ENCODE measurements at regions not wholly inside any gene's neighbourhood (a gene's known extent, or its start where the extent isn't known, plus 50 kb on each side); places are given as distances from the start of the nearest gene placed in this dataset.

DNA sequence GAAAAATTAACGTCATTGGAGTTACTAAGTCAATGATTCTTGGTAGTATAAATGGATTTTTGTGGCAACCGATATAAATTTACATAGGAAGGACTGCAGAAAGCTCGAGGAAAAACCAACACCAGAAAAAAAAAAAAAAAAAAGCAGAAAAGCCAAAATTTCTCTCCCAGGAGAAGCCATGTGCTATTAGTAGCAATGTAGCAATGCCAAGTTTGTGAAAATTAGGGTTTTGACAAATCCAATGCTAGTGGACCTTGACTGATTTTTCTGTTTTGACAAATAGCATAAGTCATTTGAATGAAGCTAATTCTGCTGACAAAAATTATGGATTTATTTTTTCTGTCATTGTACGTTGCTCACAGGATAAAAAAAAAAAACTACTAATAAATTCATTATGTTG lies 1561.9 kb downstream of the MRPL39 start:
- H3K27me3 Mint-ChIP-seq (ENCODE audit: low read depth) = no peaks in the 10 kb centered on the region
- H3K36me3 Mint-ChIP-seq = no peaks in the 10 kb centered on the region

DNA sequence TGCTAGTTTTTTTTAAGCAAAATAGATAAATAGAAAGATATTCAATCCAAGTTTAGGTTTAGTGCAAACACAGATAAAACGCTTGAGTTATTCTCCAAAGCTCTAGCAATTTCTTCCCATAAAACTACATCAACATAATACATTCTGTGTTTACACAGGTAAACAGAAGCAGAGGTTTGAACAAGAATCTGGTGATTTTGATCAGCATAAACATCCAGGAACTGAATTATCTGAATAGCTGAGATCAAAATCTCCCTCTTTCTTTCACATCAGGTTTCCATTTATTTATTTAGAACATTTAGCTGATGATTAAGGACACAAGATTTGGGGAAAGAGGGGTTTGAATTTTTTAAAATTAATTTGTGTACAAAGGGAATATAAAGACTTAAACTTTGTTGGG lies 1564.6 kb downstream of the MRPL39 start:
- Mint-ChIP-seq H3K27me3 (ENCODE audit: low read depth) (no peaks in the 10 kb centered on the region), H3K4me3 (no peak overlapping the region), H3K36me3 (no peaks in the 10 kb centered on the region), H3K27ac (no peak overlapping the region), H3K4me1 (no peaks in the 10 kb centered on the region), H3K9me3 (peaks cover 27% of the 10 kb centered on the region)
- no peak for DNase-seq (ENCODE audit: low spot score in 2 of 2, unreplicated experiment in 2 of 2)
- TF ChIP-seq, protein P1, sequence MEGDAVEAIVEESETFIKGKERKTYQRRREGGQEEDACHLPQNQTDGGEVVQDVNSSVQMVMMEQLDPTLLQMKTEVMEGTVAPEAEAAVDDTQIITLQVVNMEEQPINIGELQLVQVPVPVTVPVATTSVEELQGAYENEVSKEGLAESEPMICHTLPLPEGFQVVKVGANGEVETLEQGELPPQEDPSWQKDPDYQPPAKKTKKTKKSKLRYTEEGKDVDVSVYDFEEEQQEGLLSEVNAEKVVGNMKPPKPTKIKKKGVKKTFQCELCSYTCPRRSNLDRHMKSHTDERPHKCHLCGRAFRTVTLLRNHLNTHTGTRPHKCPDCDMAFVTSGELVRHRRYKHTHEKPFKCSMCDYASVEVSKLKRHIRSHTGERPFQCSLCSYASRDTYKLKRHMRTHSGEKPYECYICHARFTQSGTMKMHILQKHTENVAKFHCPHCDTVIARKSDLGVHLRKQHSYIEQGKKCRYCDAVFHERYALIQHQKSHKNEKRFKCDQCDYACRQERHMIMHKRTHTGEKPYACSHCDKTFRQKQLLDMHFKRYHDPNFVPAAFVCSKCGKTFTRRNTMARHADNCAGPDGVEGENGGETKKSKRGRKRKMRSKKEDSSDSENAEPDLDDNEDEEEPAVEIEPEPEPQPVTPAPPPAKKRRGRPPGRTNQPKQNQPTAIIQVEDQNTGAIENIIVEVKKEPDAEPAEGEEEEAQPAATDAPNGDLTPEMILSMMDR (IDR thresholded peaks at IDR 0.05; ENCODE audit: unreplicated experiment) = no peak

More for the DNA sequence above, 1561.9 kb downstream of the MRPL39 start:
- Mint-ChIP-seq H3K4me1 (no peaks in the 10 kb centered on the region), H3K9me3 (peaks cover 26% of the 10 kb centered on the region), H3K27ac (no peak overlapping the region), H3K4me3 (no peak overlapping the region)
- TF ChIP-seq, protein P1 (IDR thresholded peaks at IDR 0.05; ENCODE audit: unreplicated experiment) = no peak
- no peak for DNase-seq (ENCODE audit: low spot score in 2 of 2, unreplicated experiment in 2 of 2)

DNA sequence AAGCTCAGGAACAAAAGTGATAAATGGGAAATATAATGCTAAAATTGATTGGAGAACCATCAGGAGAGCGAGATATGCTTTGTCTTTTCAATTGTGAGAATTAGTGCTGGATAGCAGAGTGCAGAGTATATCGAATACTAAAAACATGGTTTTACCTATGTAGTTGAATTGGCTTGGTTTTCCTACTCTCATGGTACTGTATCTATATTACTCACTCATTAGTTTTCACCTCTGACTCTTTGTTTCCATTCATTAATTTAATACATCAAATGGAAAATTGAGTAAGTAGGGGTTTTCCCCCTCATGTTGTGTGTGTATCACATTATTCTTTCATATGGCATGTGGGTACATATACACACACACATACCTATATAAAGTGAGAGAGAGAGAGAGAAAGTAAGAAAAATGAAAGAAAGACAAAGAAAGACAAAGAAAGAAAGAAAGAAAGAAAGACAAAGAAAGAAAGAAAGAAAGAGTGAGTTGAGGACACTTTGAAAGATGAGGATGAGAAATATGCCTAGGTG lies 1574.5 kb downstream of the MRPL39 start:
- Mint-ChIP-seq H3K27me3 (ENCODE audit: low read depth) (no peaks in the 10 kb centered on the region), H3K9me3 (peaks cover 57% of the 10 kb centered on the region), H3K27ac (no peak overlapping the region), H3K4me3 (no peak overlapping the region), H3K36me3 (no peaks in the 10 kb centered on the region), H3K4me1 (no peaks in the 10 kb centered on the region)
- TF ChIP-seq, protein P1 (IDR thresholded peaks at IDR 0.05; ENCODE audit: unreplicated experiment) = no peak
- DNase-seq (ENCODE audit: low spot score in 2 of 2, unreplicated experiment in 2 of 2) = no peak

DNA sequence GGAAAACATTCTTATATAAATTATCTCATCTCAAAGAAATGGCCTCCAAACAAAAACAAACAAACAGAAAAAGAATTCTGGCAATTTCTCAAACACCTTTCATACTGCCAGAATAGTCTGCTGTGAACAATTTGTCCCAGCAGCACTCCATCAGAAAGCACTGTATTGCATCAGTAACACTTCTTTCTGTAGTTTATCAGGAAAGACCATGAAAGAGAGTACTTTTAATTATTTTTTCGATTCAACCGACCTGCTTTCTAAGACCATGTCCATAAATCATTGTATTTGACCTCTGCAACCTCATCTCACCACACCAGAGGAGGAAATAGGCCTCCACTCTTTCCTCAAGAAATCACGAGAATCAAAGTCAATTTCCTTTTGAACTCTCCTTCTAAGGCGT lies 1579.9 kb downstream of the MRPL39 start:
- TF ChIP-seq, protein P1 (IDR thresholded peaks at IDR 0.05; ENCODE audit: unreplicated experiment) = no peak
- no peak overlapping the region for H3K4me3 Mint-ChIP-seq
- no peaks in the 10 kb centered on the region for H3K4me1 Mint-ChIP-seq
- peaks cover 33% of the 10 kb centered on the region for H3K9me3 Mint-ChIP-seq
- DNase-seq (ENCODE audit: low spot score in 2 of 2, unreplicated experiment in 2 of 2) = no peak
- H3K27me3 Mint-ChIP-seq (ENCODE audit: low read depth) = no peaks in the 10 kb centered on the region
- no peak overlapping the region for H3K27ac Mint-ChIP-seq
- no peaks in the 10 kb centered on the region for H3K36me3 Mint-ChIP-seq

DNA sequence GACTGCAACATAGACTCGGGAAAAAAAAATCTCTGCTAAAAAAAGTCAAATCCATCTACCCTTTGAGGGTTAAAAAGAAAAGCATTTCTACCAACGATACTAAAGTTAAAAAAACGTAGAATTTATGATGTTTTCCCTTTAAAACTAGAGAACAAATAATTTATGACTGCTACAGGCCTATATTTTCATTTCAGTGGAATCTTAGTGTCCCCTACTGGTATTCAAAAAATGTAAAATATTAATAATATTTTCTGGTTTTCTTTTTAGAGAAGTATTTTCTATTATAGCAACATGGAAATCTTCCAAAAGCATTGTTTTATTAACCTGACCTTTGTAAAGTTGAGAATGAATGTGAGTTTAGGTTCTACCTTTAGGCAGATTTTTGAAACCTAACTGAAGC lies 1582.2 kb downstream of the MRPL39 start:
- TF ChIP-seq, protein P1 (IDR thresholded peaks at IDR 0.05; ENCODE audit: unreplicated experiment) = no peak
- no peaks in the 10 kb centered on the region for H3K36me3 Mint-ChIP-seq
- no peak for DNase-seq (ENCODE audit: low spot score in 2 of 2, unreplicated experiment in 2 of 2)
- no peak overlapping the region for H3K4me3 Mint-ChIP-seq
- H3K4me1 Mint-ChIP-seq = no peaks in the 10 kb centered on the region
- H3K9me3 Mint-ChIP-seq = peaks cover 34% of the 10 kb centered on the region
- no peaks in the 10 kb centered on the region for H3K27me3 Mint-ChIP-seq (ENCODE audit: low read depth)
- H3K27ac Mint-ChIP-seq = no peak overlapping the region

DNA sequence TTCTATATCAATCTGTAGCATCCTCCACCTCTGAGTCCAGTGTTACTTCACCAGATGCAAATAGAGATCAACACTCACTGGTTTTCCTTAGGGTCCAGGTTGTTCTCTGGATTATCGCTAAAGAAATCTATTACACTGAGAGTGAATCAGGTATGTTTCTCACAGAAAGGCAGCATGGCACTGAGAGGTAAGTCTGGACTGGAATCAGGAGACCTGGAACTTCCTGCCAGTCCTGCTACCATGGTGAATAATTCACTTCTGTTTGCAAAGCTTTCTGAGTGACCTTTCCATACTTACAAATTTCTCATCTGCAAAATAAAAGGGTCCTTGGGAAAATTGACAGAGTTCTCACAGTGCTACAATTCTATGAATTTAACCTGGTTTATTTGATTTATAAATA lies 1583.3 kb downstream of the MRPL39 start:
- no peak overlapping the region for H3K27ac Mint-ChIP-seq
- DNase-seq (ENCODE audit: low spot score in 2 of 2, unreplicated experiment in 2 of 2) = no peak
- TF ChIP-seq, protein P1 (IDR thresholded peaks at IDR 0.05; ENCODE audit: unreplicated experiment) = no peak
- no peaks in the 10 kb centered on the region for H3K4me1 Mint-ChIP-seq
- H3K4me3 Mint-ChIP-seq = no peak overlapping the region
- peaks cover 43% of the 10 kb centered on the region for H3K9me3 Mint-ChIP-seq
- H3K36me3 Mint-ChIP-seq = no peaks in the 10 kb centered on the region
- no peaks in the 10 kb centered on the region for H3K27me3 Mint-ChIP-seq (ENCODE audit: low read depth)

All from mesothelial cell of epicardium (in vitro differentiated cells).